Endothelial cell of umbilical vein (primary cell): ENCODE measurements at regions not wholly inside any gene's neighbourhood (a gene's known extent, or its start where the extent isn't known, plus 50 kb on each side); places are given as distances from the start of the nearest gene placed in this dataset.

Experiments used
- BruUV-seq: library from RNA; stranded (reverse); fragments of 400-500 nt; replicated peaks from 2 replicates; lab custom pipeline; 2021; lab: Mats Ljungman, UMichigan
- CTCF ChIA-PET: fragments of 300-600, 350-600 bp; sonication (Branson Sonifier 250); formaldehyde crosslinking; loops from one replicate; lab custom pipeline; 2021; ENCODE audit warnings: antibody characterized with exemption, inconsistent platforms; lab: Charles Lee
- POLR2A ChIA-PET: fragments of 300-600, 350-600 bp; sonication (Branson Sonifier 250); formaldehyde crosslinking; loops from one replicate; lab custom pipeline; 2021; ENCODE audit warnings: antibody characterized with exemption, inconsistent platforms; lab: Charles Lee
- DNase-seq: peaks from one replicate; pipeline ENCODE4 v3.0.0-alpha.2; 2011; ENCODE audit warnings: low read depth, low spot score
- FAIRE-seq: peaks from 2 replicates; lab custom pipeline; 2011; peaks lifted over from hg19 to GRCh38; lab: Jason Lieb, UNC
- H2AFZ ChIP-seq: 2 replicates; pipeline ENCODE4 v1.6.0; 2012; ENCODE audit warnings: low read depth, low read length, control low read depth, inconsistent platforms
- H3K27ac ChIP-seq: 2 replicates; pipeline ENCODE4 v1.5.1; 2011; ENCODE audit warnings: low read depth, mild to moderate bottlenecking, control low read depth, low read length, moderate library complexity; ENCODE audit not compliant: insufficient read depth
- H3K27me3 ChIP-seq, 2 experiments: 2 replicates each; pipeline versions ENCODE4 v1.6.0 to v1.6.1; 2011; ENCODE audit warnings: low read length in 2 of 2, mixed read lengths in 1 of 2; ENCODE audit not compliant: control insufficient read depth in 2 of 2, insufficient read depth in 2 of 2
- H3K36me3 ChIP-seq, 2 experiments: 2 replicates in 1 of 2; 3 replicates in 1 of 2; pipeline ENCODE4 v1.5.1; 2011; ENCODE audit warnings: low read length in 2 of 2, mild to moderate bottlenecking in 1 of 2, moderate library complexity in 1 of 2; ENCODE audit not compliant: control insufficient read depth in 2 of 2, insufficient read depth in 2 of 2; ENCODE audit errors: extremely low read depth in 1 of 2
- H3K4me1 ChIP-seq: 3 replicates; pipeline ENCODE4 v1.5.1; 2011; ENCODE audit warnings: mild to moderate bottlenecking, low read length; ENCODE audit not compliant: control insufficient read depth, insufficient read depth; ENCODE audit errors: extremely low read depth
- H3K4me2 ChIP-seq: 2 replicates; pipeline ENCODE4 v1.6.1; 2011; ENCODE audit warnings: low read length, control low read depth, mixed read lengths; ENCODE audit not compliant: insufficient read depth
- H3K4me3 ChIP-seq, 3 experiments: fragments of 200-600 bp in 1 of 3; sonication (generic), shearing (Covaris generic) in 1 of 3; replicated peaks in 1 of 3; 2 replicates each; pipeline ENCODE4 v1.5.1; 2011 to 2016; ENCODE audit warnings: control low read depth in 3 of 3, low read length in 3 of 3, mild to moderate bottlenecking in 2 of 3, inconsistent platforms in 1 of 3, low read depth in 1 of 3, moderate library complexity in 1 of 3; ENCODE audit not compliant: insufficient read depth in 1 of 3
- H3K79me2 ChIP-seq: 2 replicates; pipeline ENCODE4 v1.6.0; 2012; ENCODE audit warnings: low read length, inconsistent platforms; ENCODE audit not compliant: control insufficient read depth, insufficient read depth
- H3K9ac ChIP-seq: replicated peaks from 2 replicates; pipeline ENCODE3; 2011; ENCODE audit warnings: low read length, control low read depth; ENCODE audit not compliant: insufficient read depth; ENCODE audit errors: extremely low read depth
- H3K9me1 ChIP-seq: replicated peaks from 3 replicates; pipeline ENCODE4 v1.6.0; 2011; ENCODE audit warnings: mild to moderate bottlenecking, low read length; ENCODE audit not compliant: control insufficient read depth, insufficient read depth; ENCODE audit errors: extremely low read depth
- H3K9me3 ChIP-seq: replicated peaks from 2 replicates; pipeline ENCODE4 v1.5.1; 2012; ENCODE audit warnings: low read length, inconsistent platforms; ENCODE audit not compliant: control insufficient read depth, insufficient read depth
- H4K20me1 ChIP-seq: replicated peaks from 2 replicates; pipeline ENCODE3; 2011; ENCODE audit warnings: mild to moderate bottlenecking, low read length; ENCODE audit not compliant: control insufficient read depth, insufficient read depth; ENCODE audit errors: extremely low read depth
- EZH2 ChIP-seq: IDR thresholded peaks from 2 replicates; pipeline ENCODE4 v1.6.1; 2012; ENCODE audit warnings: borderline replicate concordance, low read depth, mild to moderate bottlenecking, moderate library complexity, low read length, inconsistent platforms; ENCODE audit not compliant: severe bottlenecking
- GATA2 ChIP-seq: IDR thresholded peaks from 2 replicates; pipeline ENCODE4 v1.7.0; 2011; ENCODE audit warnings: low read depth, mild to moderate bottlenecking, moderate library complexity, mixed read lengths, low read length; ENCODE audit not compliant: insufficient read length, insufficient read depth
- JUN ChIP-seq: IDR thresholded peaks from 2 replicates; pipeline ENCODE4 v1.6.1; 2011; ENCODE audit warnings: borderline replicate concordance, low read depth; ENCODE audit not compliant: insufficient read length, insufficient read depth
- POLR2A ChIP-seq: IDR thresholded peaks from 2 replicates; pipeline ENCODE4 v1.6.1; 2012; ENCODE audit warnings: low read depth, mild to moderate bottlenecking, control low read depth, low read length
- dilution Hi-C: fragments of 300-500 bp; cut with MboI; formaldehyde crosslinking; loops from one replicate; pipeline ENCODE4 v1.15.0; 2019; ENCODE audit warnings: low sequenced_read_pairs; ENCODE audit not compliant: extremely low pct_ligation_motif_present
- intact Hi-C: fragments of 100-400 bp; cut with micrococcal nuclease; formaldehyde crosslinking; loops from one replicate; pipeline ENCODE4 v1.10.0; 2022
- TF ChIP-seq, protein P1 (sequence below): IDR thresholded peaks from 2 replicates; pipeline ENCODE4 v1.6.1; 2011; ENCODE audit not compliant: insufficient read depth, insufficient read length
- TF ChIP-seq, protein P2 (sequence below), 2 donors: IDR thresholded peaks; 1 replicate in 1 of 2; 2 replicates in 1 of 2; pipeline ENCODE4 v1.5.1; 2011; ENCODE audit warnings: low read length in 2 of 2, mild to moderate bottlenecking in 2 of 2, moderate library complexity in 2 of 2, control low read depth in 1 of 2, inconsistent platforms in 1 of 2, low read depth in 1 of 2; ENCODE audit not compliant: insufficient read depth in 1 of 2; ENCODE audit errors: extremely low read depth in 1 of 2

DNA sequence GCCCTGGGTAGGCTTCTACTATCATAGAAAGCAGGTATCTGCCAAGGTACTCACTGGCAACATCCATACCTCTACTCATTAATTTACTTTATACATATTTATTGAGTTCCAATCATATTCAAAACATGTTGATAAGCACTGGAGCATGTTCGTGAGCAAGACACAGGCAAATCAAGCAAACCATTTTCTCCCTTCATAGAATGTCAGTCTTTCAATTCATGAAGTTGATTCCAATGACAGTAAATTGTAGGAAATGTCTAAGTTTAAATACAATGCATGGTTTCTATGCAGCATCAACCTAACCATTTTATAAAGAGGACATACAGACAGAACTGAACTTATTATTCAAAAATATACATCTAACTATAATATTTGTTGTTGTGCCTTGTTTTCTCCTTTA lies 978.6 kb downstream of the CDH8 start:
- no peaks in the 10 kb centered on the region for H3K27me3 ChIP-seq
- H3K4me2 ChIP-seq = no peak overlapping the region
- FAIRE-seq (no peak), DNase-seq (no peak)
- H2AFZ ChIP-seq = no peak overlapping the region
- TF ChIP-seq, protein P1, sequence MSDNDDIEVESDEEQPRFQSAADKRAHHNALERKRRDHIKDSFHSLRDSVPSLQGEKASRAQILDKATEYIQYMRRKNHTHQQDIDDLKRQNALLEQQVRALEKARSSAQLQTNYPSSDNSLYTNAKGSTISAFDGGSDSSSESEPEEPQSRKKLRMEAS = no peak
- TF ChIP-seq POLR2A (no peak), EZH2 (no peak), JUN (no peak)
- TF ChIP-seq, protein P2, sequence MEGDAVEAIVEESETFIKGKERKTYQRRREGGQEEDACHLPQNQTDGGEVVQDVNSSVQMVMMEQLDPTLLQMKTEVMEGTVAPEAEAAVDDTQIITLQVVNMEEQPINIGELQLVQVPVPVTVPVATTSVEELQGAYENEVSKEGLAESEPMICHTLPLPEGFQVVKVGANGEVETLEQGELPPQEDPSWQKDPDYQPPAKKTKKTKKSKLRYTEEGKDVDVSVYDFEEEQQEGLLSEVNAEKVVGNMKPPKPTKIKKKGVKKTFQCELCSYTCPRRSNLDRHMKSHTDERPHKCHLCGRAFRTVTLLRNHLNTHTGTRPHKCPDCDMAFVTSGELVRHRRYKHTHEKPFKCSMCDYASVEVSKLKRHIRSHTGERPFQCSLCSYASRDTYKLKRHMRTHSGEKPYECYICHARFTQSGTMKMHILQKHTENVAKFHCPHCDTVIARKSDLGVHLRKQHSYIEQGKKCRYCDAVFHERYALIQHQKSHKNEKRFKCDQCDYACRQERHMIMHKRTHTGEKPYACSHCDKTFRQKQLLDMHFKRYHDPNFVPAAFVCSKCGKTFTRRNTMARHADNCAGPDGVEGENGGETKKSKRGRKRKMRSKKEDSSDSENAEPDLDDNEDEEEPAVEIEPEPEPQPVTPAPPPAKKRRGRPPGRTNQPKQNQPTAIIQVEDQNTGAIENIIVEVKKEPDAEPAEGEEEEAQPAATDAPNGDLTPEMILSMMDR (IDR thresholded peaks at IDR 0.05; ENCODE audit: extremely low read depth in 1 of 2, insufficient read depth in 1 of 2, low read depth in 1 of 2, low read length in 2 of 2) = no peak
- H4K20me1 ChIP-seq = no peaks in the 10 kb centered on the region
- H3K4me1 ChIP-seq = no peaks in the 10 kb centered on the region
- no peak overlapping the region for H3K27ac ChIP-seq
- no peak overlapping the region for H3K9ac ChIP-seq
- peaks cover 2% of the 10 kb centered on the region for H3K9me3 ChIP-seq
- no peaks in the 10 kb centered on the region for H3K79me2 ChIP-seq
- ChIA-PET CTCF (no interaction called here), POLR2A (no interaction called here)
- H3K36me3 ChIP-seq = no peaks in the 10 kb centered on the region
- intact Hi-C loops = no loop called here
- H3K4me3 ChIP-seq = no peak overlapping the region
- dilution Hi-C loops = no loop called here
- no TSS peak for BruUV-seq
- no peaks in the 10 kb centered on the region for H3K9me1 ChIP-seq

DNA sequence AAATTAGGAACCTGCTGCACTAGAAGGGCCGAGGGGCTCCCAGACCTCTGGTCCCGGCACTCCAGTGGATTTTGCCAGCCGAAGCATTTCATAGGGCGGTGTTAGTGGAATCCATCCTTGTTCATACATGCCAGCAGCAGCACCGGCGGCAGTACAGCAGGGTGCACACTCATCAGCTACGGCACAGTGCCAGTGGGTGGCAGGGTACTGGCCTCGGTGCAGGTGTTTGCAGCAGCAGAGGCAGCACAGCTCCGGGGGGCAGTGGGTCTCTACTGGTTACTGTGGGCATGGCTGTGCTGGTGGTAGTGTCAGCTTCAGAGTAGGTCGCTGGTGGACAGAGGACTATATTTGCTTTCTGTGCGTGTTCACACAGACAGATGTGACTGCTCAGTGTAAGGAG lies 985.7 kb downstream of the CDH8 start:
- H3K27ac ChIP-seq = no peak overlapping the region
- no peaks in the 10 kb centered on the region for H4K20me1 ChIP-seq
- POLR2A ChIA-PET = no interaction called here
- no peak overlapping the region for H3K4me2 ChIP-seq
- H3K4me3 ChIP-seq = no peak overlapping the region
- H3K27me3 ChIP-seq = no peaks in the 10 kb centered on the region
- BruUV-seq = no TSS peak
- peaks cover 6% of the 10 kb centered on the region for H3K9me3 ChIP-seq
- no peaks in the 10 kb centered on the region for H3K79me2 ChIP-seq
- H3K9ac ChIP-seq = no peak overlapping the region
- no peak for TF ChIP-seq GATA2
- TF ChIP-seq, protein P1 = no peak
- no peaks in the 10 kb centered on the region for H3K9me1 ChIP-seq
- intact Hi-C loops = no loop called here
- H3K4me1 ChIP-seq = no peaks in the 10 kb centered on the region
- DNase-seq (no peak), FAIRE-seq (no peak)
- no peak overlapping the region for H2AFZ ChIP-seq
- CTCF ChIA-PET = no interaction called here
- dilution Hi-C loops = no loop called here
- H3K36me3 ChIP-seq = no peaks in the 10 kb centered on the region
